ENCODE measurements at regions not wholly inside any gene's neighbourhood (a gene's known extent, or its start where the extent isn't known, plus 50 kb on each side); places are given as distances from the start of the nearest gene placed in this dataset.

GRCh38 chr10:117669122-117669521 is 126.6 kb downstream of the EMX2 start:
- TF ChIP-seq CTCF (conservative IDR thresholded peaks at IDR 0.05), result no peak

GRCh38 chr10:117670116-117670904 is 127.8 kb downstream of the EMX2 start:
- no peak overlapping the region for H3K27ac ChIP-seq
- no peak for TF ChIP-seq CTCF (conservative IDR thresholded peaks at IDR 0.05)

More at GRCh38 chr10:117669122-117669521, 126.6 kb downstream of the EMX2 start:
- H3K27ac ChIP-seq, result no peak overlapping the region

- TF ChIP-seq CTCF (conservative IDR thresholded peaks at IDR 0.05), result no peak
- no peak overlapping the region for H3K27ac ChIP-seq
These were observed 130.9 kb downstream of the EMX2 start for GRCh38 chr10:117673230-117674010.

GRCh38 chr10:117674201-117674600 is 131.7 kb downstream of the EMX2 start:
- no peak overlapping the region for H3K27ac ChIP-seq
- no peak for TF ChIP-seq CTCF (conservative IDR thresholded peaks at IDR 0.05)

- H3K27ac ChIP-seq, result no peak overlapping the region
- no peak for TF ChIP-seq CTCF (conservative IDR thresholded peaks at IDR 0.05)
These were observed 132.1 kb downstream of the EMX2 start for GRCh38 chr10:117674646-117675045.

- no peak for TF ChIP-seq CTCF (conservative IDR thresholded peaks at IDR 0.05)
- H3K27ac ChIP-seq, result no peak overlapping the region
These were observed 133.0 kb downstream of the EMX2 start for GRCh38 chr10:117675514-117676055.

- no peak for TF ChIP-seq CTCF (conservative IDR thresholded peaks at IDR 0.05)
- no peak overlapping the region for H3K27ac ChIP-seq
These were observed 134.7 kb downstream of the EMX2 start for GRCh38 chr10:117677239-117677638.
